H1 (cell line): ENCODE measurements at regions not wholly inside any gene's neighbourhood (a gene's known extent, or its start where the extent isn't known, plus 50 kb on each side); places are given as distances from the start of the nearest gene placed in this dataset.

ENCODE experiments used
- BACH1 ChIP-seq: IDR thresholded peaks from 2 replicates; pipeline ENCODE4 v1.6.1; 2012; ENCODE audit warnings: low read length, improper control_type of control experiment
- BCL11A ChIP-seq, 2 experiments: IDR thresholded peaks; one replicate each; pipeline ENCODE4 v1.6.1; 2011; ENCODE audit warnings: low read depth in 2 of 2, low read length in 2 of 2, mild to moderate bottlenecking in 2 of 2
- CBX8 ChIP-seq: fragments of 300-800, 300-1000 bp; sonication (generic); IDR thresholded peaks from 2 replicates; pipeline ENCODE4 v1.7.1; 2016; ENCODE audit warnings: low read depth, low read length, borderline replicate concordance
- EZH2 ChIP-seq: fragments of 200-600 bp; sonication (generic); IDR thresholded peaks from 2 replicates; pipeline ENCODE4 v1.7.1; 2012; ENCODE audit warnings: low read depth, mild to moderate bottlenecking, moderate library complexity, low read length, inconsistent platforms; ENCODE audit not compliant: severe bottlenecking
- POLR2A ChIP-seq, 2 experiments: IDR thresholded peaks; 1 replicate in 1 of 2; 2 replicates in 1 of 2; pipeline ENCODE4 v1.6.1; 2011; ENCODE audit warnings: low read depth in 2 of 2, low read length in 2 of 2, mild to moderate bottlenecking in 2 of 2; ENCODE audit errors: control extremely low read depth in 1 of 2
- RNF2 ChIP-seq: fragments of 200-900, 300-1000 bp; sonication (generic); IDR thresholded peaks from 2 replicates; pipeline ENCODE4 v1.7.1; 2016; ENCODE audit warnings: borderline replicate concordance, low read depth, mild to moderate bottlenecking, antibody characterized with exemption, low read length; ENCODE audit not compliant: poor library complexity, severe bottlenecking; ENCODE audit errors: missing control alignments
- RXRA ChIP-seq: IDR thresholded peaks from 2 replicates; pipeline ENCODE4 v1.6.1; 2011; ENCODE audit warnings: low read depth, mild to moderate bottlenecking, low read length, moderate library complexity; ENCODE audit not compliant: insufficient read depth
- TF ChIP-seq, protein P1 (sequence below), 3 experiments: IDR thresholded peaks; 1 replicate in 2 of 3; 2 replicates in 1 of 3; pipeline versions ENCODE4 v1.5.1 to v1.6.1; 2011; ENCODE audit warnings: low read length in 3 of 3, mild to moderate bottlenecking in 3 of 3, inconsistent platforms in 2 of 3, low read depth in 1 of 3, moderate library complexity in 1 of 3; ENCODE audit not compliant: insufficient read depth in 1 of 3; ENCODE audit errors: control extremely low read depth in 1 of 3

- TF ChIP-seq CBX8: no peak
- TF ChIP-seq, protein P1, sequence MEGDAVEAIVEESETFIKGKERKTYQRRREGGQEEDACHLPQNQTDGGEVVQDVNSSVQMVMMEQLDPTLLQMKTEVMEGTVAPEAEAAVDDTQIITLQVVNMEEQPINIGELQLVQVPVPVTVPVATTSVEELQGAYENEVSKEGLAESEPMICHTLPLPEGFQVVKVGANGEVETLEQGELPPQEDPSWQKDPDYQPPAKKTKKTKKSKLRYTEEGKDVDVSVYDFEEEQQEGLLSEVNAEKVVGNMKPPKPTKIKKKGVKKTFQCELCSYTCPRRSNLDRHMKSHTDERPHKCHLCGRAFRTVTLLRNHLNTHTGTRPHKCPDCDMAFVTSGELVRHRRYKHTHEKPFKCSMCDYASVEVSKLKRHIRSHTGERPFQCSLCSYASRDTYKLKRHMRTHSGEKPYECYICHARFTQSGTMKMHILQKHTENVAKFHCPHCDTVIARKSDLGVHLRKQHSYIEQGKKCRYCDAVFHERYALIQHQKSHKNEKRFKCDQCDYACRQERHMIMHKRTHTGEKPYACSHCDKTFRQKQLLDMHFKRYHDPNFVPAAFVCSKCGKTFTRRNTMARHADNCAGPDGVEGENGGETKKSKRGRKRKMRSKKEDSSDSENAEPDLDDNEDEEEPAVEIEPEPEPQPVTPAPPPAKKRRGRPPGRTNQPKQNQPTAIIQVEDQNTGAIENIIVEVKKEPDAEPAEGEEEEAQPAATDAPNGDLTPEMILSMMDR (IDR thresholded peaks at IDR 0.05; ENCODE audit: control extremely low read depth in 1 of 3, insufficient read depth in 1 of 3, low read depth in 1 of 3, low read length in 3 of 3): no peak
- no peak for TF ChIP-seq EZH2
- no peak for TF ChIP-seq RNF2
- TF ChIP-seq POLR2A (IDR thresholded peaks at IDR 0.05; ENCODE audit: control extremely low read depth in 1 of 2, low read depth in 2 of 2, low read length in 2 of 2): no peak
- no peak for TF ChIP-seq BCL11A (IDR thresholded peaks at IDR 0.05; ENCODE audit: low read depth in 2 of 2, low read length in 2 of 2)
- TF ChIP-seq BACH1: no peak
- TF ChIP-seq RXRA: no peak
Observed at GRCh38 chr11:97645736-97646135, 1255.9 kb downstream of the JRKL start.
